ENCODE measurements at regions not wholly inside any gene's neighbourhood (a gene's known extent, or its start where the extent isn't known, plus 50 kb on each side); places are given as distances from the start of the nearest gene placed in this dataset.
"Not testable (repeated sequence)": the region's sequence is repeated elsewhere in the genome, so short reads cannot be mapped to it uniquely, and the experiment has no call there.

DNA sequence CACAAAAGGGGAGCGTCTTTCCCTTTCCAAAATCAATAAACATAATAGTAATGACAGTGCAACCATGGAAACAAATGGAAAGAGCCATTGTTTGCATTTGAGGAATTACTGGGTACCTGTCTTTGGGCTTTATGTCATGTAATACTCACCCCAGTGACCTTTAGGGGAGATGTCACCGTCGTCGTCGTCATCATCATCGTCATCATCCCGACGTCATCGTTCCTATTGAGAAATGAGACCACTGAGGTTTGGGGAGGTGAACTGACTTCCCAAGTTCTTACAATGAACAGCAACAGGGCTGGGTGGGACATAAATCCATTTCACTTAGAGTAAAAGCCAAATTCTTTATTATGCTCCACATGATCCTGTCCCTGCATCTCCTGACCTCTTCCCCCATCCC, 168.9 kb upstream of the KAZN start:
- no peak overlapping the region for H3K4me3 ChIP-seq (replicated peaks; ENCODE audit: low read depth, low read length)
- TF ChIP-seq, protein P1, sequence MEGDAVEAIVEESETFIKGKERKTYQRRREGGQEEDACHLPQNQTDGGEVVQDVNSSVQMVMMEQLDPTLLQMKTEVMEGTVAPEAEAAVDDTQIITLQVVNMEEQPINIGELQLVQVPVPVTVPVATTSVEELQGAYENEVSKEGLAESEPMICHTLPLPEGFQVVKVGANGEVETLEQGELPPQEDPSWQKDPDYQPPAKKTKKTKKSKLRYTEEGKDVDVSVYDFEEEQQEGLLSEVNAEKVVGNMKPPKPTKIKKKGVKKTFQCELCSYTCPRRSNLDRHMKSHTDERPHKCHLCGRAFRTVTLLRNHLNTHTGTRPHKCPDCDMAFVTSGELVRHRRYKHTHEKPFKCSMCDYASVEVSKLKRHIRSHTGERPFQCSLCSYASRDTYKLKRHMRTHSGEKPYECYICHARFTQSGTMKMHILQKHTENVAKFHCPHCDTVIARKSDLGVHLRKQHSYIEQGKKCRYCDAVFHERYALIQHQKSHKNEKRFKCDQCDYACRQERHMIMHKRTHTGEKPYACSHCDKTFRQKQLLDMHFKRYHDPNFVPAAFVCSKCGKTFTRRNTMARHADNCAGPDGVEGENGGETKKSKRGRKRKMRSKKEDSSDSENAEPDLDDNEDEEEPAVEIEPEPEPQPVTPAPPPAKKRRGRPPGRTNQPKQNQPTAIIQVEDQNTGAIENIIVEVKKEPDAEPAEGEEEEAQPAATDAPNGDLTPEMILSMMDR (IDR thresholded peaks at IDR 0.05; ENCODE audit: low read depth, low read length, missing control alignments): no peak
- DNase-seq (ENCODE audit: extremely low read depth, low read depth): no peak

DNA sequence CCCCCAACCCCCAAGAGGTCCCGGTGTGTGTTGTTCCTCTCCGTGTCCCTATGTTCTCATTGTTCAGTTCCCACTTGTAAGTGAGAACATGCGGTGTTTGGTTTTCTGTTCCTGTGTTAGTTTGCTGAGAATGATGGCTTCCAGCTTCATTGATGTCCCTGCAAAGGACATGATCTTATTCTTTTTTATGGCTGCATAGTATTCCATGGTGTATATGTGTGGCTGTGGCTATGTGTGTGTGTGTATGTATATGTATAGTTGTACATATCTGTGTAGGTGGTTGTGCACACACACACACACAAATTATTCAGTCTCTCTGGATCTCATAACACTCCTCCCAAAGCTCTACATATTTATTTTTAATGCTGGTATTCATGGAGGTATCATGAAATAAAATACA, 165.8 kb upstream of the KAZN start:
- not testable (repeated sequence) for DNase-seq (ENCODE audit: extremely low read depth, low read depth); H3K4me3 ChIP-seq (replicated peaks; ENCODE audit: low read depth, low read length)

DNA sequence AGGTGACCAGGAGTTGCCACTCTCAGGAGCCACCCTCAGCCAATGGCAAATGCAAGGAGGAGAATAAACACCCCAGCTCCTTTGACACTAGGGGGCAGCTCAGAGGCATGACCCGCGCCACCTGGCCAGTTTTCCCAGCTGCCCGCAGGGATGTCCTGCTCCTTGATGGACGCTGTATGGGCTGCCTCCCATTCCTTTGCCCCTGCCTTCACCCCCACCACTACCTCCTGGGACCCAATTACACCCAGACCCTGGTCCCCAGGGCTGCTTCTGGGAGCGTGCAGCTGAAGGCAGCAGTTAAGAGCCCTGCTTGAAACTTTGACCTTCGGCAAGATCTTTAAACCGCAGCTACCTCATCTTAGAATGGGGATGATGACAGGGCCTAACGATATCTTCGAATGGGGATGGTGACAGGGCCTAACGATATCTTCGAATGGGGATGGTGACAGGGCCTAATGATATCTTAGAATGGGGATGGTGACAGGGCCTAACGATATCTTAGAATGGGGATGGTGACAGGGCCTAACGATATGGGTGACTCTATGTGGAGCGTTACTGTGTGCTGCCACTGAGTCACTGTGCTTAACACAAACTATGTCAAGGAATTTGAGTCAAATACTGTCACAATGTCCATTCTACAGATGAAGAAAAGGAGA, 163.0 kb upstream of the KAZN start:
- TF ChIP-seq, protein P1 (IDR thresholded peaks at IDR 0.05; ENCODE audit: low read depth, low read length, missing control alignments): peak; percentile 6
- no peak overlapping the region for H3K4me3 ChIP-seq (replicated peaks; ENCODE audit: low read depth, low read length)
- no peak for DNase-seq (ENCODE audit: extremely low read depth, low read depth)

DNA sequence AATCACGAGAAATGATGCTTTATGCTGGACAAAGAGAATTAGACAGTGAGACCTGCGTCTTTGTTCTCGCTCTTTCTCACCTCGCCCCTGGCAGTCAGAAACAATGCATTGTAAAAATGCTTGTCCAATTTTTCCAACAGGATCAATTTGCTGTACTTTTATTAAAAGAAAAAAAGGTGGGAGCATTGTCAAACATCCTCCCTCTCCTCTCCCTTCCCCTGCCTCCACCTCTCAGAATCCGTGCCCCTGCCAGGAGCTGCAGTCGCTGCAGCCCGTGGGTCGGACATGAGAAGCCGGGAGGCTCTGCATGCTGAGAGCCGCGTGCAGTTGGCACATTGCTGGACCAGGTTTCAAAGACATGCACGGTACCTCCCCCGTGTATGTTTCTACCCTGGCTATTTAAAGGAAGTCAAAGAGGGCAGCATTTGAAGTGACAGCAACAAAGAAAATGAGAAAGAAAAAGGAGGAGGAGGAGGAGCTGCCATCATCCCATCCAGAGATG, 161.0 kb upstream of the KAZN start:
- no peak for DNase-seq (ENCODE audit: extremely low read depth, low read depth)
- no peak overlapping the region for H3K4me3 ChIP-seq (replicated peaks; ENCODE audit: low read depth, low read length)
- TF ChIP-seq, protein P1 (IDR thresholded peaks at IDR 0.05; ENCODE audit: low read depth, low read length, missing control alignments): no peak

DNA sequence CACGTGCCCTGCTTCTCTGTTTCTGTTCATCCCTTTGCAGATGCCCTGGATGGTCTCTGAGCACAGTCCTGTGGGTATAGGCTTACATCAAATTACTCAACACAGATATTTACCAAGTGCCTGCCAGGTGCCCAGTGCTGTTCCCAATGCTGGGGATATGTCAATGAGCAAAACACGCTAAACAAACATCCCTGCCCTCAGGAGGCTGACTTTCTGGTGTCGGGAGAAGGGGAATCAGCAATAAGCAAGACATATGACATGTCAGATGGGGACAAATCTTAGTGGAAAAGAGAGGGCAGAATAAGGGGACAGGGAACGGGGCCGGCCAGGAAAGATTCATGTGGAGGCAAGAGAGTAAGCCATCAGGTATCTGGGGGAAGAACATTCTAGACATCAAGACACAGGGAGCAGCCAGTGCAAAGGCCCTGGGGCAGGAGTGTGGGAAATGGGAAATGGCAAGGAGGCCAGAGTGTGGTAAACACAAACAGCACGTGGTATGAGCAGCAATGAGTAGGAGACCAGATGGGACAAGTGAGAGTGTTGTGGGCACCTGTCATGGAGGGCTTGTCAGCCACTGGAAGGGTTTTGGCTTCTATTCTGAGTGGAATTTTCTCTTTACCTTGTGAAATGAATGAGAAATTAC, 160.2 kb upstream of the KAZN start:
- no peak for DNase-seq (ENCODE audit: extremely low read depth, low read depth)
- TF ChIP-seq, protein P1 (IDR thresholded peaks at IDR 0.05; ENCODE audit: low read depth, low read length, missing control alignments): no peak
- no peak overlapping the region for H3K4me3 ChIP-seq (replicated peaks; ENCODE audit: low read depth, low read length)

DNA sequence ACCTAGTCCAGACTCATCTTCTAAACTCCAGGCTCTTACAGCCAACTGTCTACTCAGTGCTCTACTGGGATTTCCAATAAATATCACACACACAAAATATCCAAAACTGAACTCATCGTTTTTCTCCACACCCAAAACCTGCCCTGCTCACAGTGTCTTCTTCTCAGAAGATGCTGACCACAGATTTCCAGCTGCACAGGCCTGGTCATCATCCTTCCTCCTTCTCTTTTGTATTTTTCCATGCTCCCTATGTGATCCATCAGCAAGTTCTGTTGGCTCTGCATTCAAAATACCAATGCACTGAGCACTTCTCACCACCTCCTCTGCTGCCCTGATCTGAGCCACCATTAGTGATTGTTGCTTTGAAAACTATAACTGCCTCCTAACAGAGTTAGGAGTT, 159.5 kb upstream of the KAZN start:
- no peak for DNase-seq (ENCODE audit: extremely low read depth, low read depth)
- TF ChIP-seq, protein P1 (IDR thresholded peaks at IDR 0.05; ENCODE audit: low read depth, low read length, missing control alignments): no peak
- H3K4me3 ChIP-seq (replicated peaks; ENCODE audit: low read depth, low read length): no peak overlapping the region

DNA sequence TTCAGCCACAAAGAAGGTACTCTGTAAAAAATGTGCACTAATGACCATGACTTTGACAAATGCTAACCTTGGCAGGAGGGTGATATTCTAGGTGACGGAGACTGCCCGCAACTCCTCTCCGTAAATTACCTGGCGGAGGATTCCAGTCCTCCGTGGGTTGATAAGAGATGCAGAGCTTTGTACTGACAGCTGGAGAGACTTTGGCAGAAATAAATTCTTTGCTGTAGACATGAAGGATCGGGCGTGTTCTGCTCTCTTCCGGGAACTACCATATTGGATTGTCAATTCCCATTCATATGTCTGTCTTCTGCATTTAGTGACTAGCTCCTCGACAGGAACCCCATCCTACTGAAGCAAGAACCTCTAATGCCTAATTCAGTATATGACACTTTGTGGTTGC, 158.3 kb upstream of the KAZN start:
- no peak overlapping the region for H3K4me3 ChIP-seq (replicated peaks; ENCODE audit: low read depth, low read length)
- TF ChIP-seq, protein P1 (IDR thresholded peaks at IDR 0.05; ENCODE audit: low read depth, low read length, missing control alignments): no peak
- DNase-seq (ENCODE audit: extremely low read depth, low read depth): no peak
